Left forelimb (tissue), 1 donor: ENCODE measurements at regions not wholly inside any gene's neighbourhood (a gene's known extent, or its start where the extent isn't known, plus 50 kb on each side); places are given as distances from the start of the nearest gene placed in this dataset.

Experiments
- DNase-seq: peaks from one replicate; pipeline ENCODE4 v3.0.0-alpha.2; 2018; ENCODE audit warnings: low spot score

GRCh38 chr10:129394518-129395328 lies 72.3 kb upstream of the MGMT start:
- DNase-seq: no peak

GRCh38 chr10:129396021-129396722 lies 70.9 kb upstream of the MGMT start:
- DNase-seq: no peak

- no peak for DNase-seq
Observed at GRCh38 chr10:129397198-129397974, 69.7 kb upstream of the MGMT start.

- no peak for DNase-seq
Observed at GRCh38 chr10:129398711-129399141, 68.3 kb upstream of the MGMT start.

GRCh38 chr10:129400426-129400825 lies 66.6 kb upstream of the MGMT start:
- no peak for DNase-seq

- DNase-seq: no peak
Observed at GRCh38 chr10:129402459-129402858, 64.6 kb upstream of the MGMT start.

- no peak for DNase-seq
Observed at GRCh38 chr10:129404091-129404490, 63.0 kb upstream of the MGMT start.

- DNase-seq: no peak
Observed at GRCh38 chr10:129405389-129405788, 61.7 kb upstream of the MGMT start.

- DNase-seq: no peak
Observed at GRCh38 chr10:129410688-129411392, 56.2 kb upstream of the MGMT start.

GRCh38 chr10:129411393-129411705 lies 55.7 kb upstream of the MGMT start:
- DNase-seq: no peak

- DNase-seq: no peak
Observed at GRCh38 chr10:129411772-129412171, 55.3 kb upstream of the MGMT start.

GRCh38 chr10:129413024-129413423 lies 54.0 kb upstream of the MGMT start:
- DNase-seq: no peak

- peak; percentile 18 for DNase-seq
Observed at GRCh38 chr10:129415215-129416140, 51.6 kb upstream of the MGMT start.

GRCh38 chr10:129416155-129416554 lies 50.9 kb upstream of the MGMT start:
- DNase-seq: peak; percentile 38

GRCh38 chr10:129416956-129417765 lies 49.9 kb upstream of the MGMT start:
- DNase-seq: peak; percentile 45
